Midbrain (tissue), 1 donor: ENCODE measurements at regions not wholly inside any gene's neighbourhood (a gene's known extent, or its start where the extent isn't known, plus 50 kb on each side); places are given as distances from the start of the nearest gene placed in this dataset.

Experiments used
- DNase-seq: peaks from one replicate; lab custom pipeline; 2025; lab: John Stamatoyannopoulos, UW

GRCh38 chr1:22350171-22350923 lies 101.3 kb upstream of the ZBTB40 start:
- DNase-seq = no peak

- DNase-seq = no peak
Observed at GRCh38 chr1:22350924-22351767, 100.5 kb upstream of the ZBTB40 start.

GRCh38 chr1:22351768-22352080 lies 99.9 kb upstream of the ZBTB40 start:
- no peak for DNase-seq

- DNase-seq = no peak
Observed at GRCh38 chr1:22352355-22352754, 99.3 kb upstream of the ZBTB40 start.

- DNase-seq = no peak
Observed at GRCh38 chr1:22352896-22353295, 98.8 kb upstream of the ZBTB40 start.

GRCh38 chr1:22359427-22359826 lies 92.2 kb upstream of the ZBTB40 start:
- no peak for DNase-seq

- no peak for DNase-seq
Observed at GRCh38 chr1:22362626-22363402, 88.8 kb upstream of the ZBTB40 start.

GRCh38 chr1:22363403-22364325 lies 88.0 kb upstream of the ZBTB40 start:
- no peak for DNase-seq

GRCh38 chr1:22364326-22364650 lies 87.4 kb upstream of the ZBTB40 start:
- no peak for DNase-seq

GRCh38 chr1:22364764-22365163 lies 86.9 kb upstream of the ZBTB40 start:
- no peak for DNase-seq

GRCh38 chr1:22365331-22366295 lies 86.0 kb upstream of the ZBTB40 start:
- no peak for DNase-seq

GRCh38 chr1:22366346-22366745 lies 85.3 kb upstream of the ZBTB40 start:
- DNase-seq = no peak

- DNase-seq = no peak
Observed at GRCh38 chr1:22368125-22368524, 83.5 kb upstream of the ZBTB40 start.

GRCh38 chr1:22369294-22370189 lies 82.1 kb upstream of the ZBTB40 start:
- DNase-seq = no peak

GRCh38 chr1:22370190-22370498 lies 81.5 kb upstream of the ZBTB40 start:
- DNase-seq = no peak

GRCh38 chr1:22371408-22371807 lies 80.2 kb upstream of the ZBTB40 start:
- no peak for DNase-seq

- DNase-seq = no peak
Observed at GRCh38 chr1:22373252-22373651, 78.4 kb upstream of the ZBTB40 start.

- no peak for DNase-seq
Observed at GRCh38 chr1:22374001-22374400, 77.7 kb upstream of the ZBTB40 start.

GRCh38 chr1:22375601-22376000 lies 76.0 kb upstream of the ZBTB40 start:
- DNase-seq = no peak

- DNase-seq = no peak
Observed at GRCh38 chr1:22376001-22376400, 75.7 kb upstream of the ZBTB40 start.
